IMR-90 (cell line): ENCODE measurements at regions not wholly inside any gene's neighbourhood (a gene's known extent, or its start where the extent isn't known, plus 50 kb on each side); places are given as distances from the start of the nearest gene placed in this dataset.

Experiments
- ATAC-seq: fragments of 200-7000 bp; cut with Tn5 transposase; 2 replicates; pipeline ENCODE4 v1.9.1; 2020; ENCODE audit warnings: low read depth, mild to moderate bottlenecking, moderate library complexity
- BruUV-seq: library from RNA; stranded (reverse); fragments of 400-500 nt; replicated peaks from 2 replicates; lab custom pipeline; 2021; lab: Mats Ljungman, UMichigan
- CTCF ChIA-PET: fragments of 300-600 bp; formaldehyde crosslinking; extraction: SDS; loops from one replicate; lab custom pipeline; 2021; ENCODE audit warnings: antibody characterized with exemption; lab: Yijun Ruan, JAX
- POLR2A ChIA-PET: fragments of 300-600 bp; sonication (Branson Sonifier 250); formaldehyde crosslinking; loops from one replicate; lab custom pipeline; 2022; ENCODE audit warnings: antibody characterized with exemption; ENCODE audit not compliant: unreplicated experiment; lab: Charles Lee
- DNase-seq: peaks from one replicate; pipeline ENCODE4 v3.0.0; 2013
- H2AFZ ChIP-seq: replicated peaks from 2 replicates; pipeline ENCODE3; 2013; ENCODE audit warnings: low read length, mild to moderate bottlenecking; ENCODE audit not compliant: poor library complexity
- H2AK5ac ChIP-seq: 2 replicates; pipeline ENCODE4 v1.6.1; 2013; ENCODE audit warnings: low read depth, low read length, inconsistent platforms
- H2AK9ac ChIP-seq: replicated peaks from 2 replicates; pipeline ENCODE3; 2013; ENCODE audit warnings: mild to moderate bottlenecking, low read depth, low read length, moderate library complexity; ENCODE audit not compliant: poor library complexity
- H2BK120ac ChIP-seq: 2 replicates; pipeline ENCODE4 v1.6.1; 2013; ENCODE audit warnings: low read depth, low read length, inconsistent platforms
- H2BK15ac ChIP-seq: 3 replicates; pipeline ENCODE4 v1.6.1; 2013; ENCODE audit warnings: low read depth, low read length, inconsistent platforms
- H2BK20ac ChIP-seq: 2 replicates; pipeline ENCODE4 v1.6.1; 2013; ENCODE audit warnings: low read depth, mild to moderate bottlenecking, inconsistent platforms, low read length, moderate library complexity
- H2BK5ac ChIP-seq: 2 replicates; pipeline ENCODE4 v1.6.1; 2013; ENCODE audit warnings: mild to moderate bottlenecking, low read depth, low read length, inconsistent platforms; ENCODE audit not compliant: poor library complexity, severe bottlenecking
- H3K14ac ChIP-seq: replicated peaks from 2 replicates; pipeline ENCODE4 v1.6.1; 2013; ENCODE audit warnings: low read depth, low read length, inconsistent platforms
- H3K18ac ChIP-seq: 2 replicates; pipeline ENCODE4 v1.6.1; 2013; ENCODE audit warnings: low read depth, low read length, control low read depth
- H3K23ac ChIP-seq: 2 replicates; pipeline ENCODE4 v1.6.1; 2013; ENCODE audit warnings: low read depth, low read length, inconsistent platforms
- H3K27ac ChIP-seq: 2 replicates; pipeline ENCODE4 v1.5.1; 2013; ENCODE audit warnings: mild to moderate bottlenecking, control low read depth, low read length; ENCODE audit not compliant: insufficient read depth
- H3K27me3 ChIP-seq: 2 replicates; pipeline ENCODE4 v1.6.1; 2013; ENCODE audit warnings: low read length; ENCODE audit not compliant: control insufficient read depth, insufficient read depth
- H3K36me3 ChIP-seq: 2 replicates; pipeline ENCODE4 v1.6.1; 2013; ENCODE audit warnings: low read length, mixed read lengths; ENCODE audit not compliant: control insufficient read depth, insufficient read depth
- H3K4ac ChIP-seq: 2 replicates; pipeline ENCODE4 v1.6.1; 2013; ENCODE audit warnings: low read depth, low read length, inconsistent platforms
- H3K4me1 ChIP-seq: 2 replicates; pipeline ENCODE4 v1.6.1; 2013; ENCODE audit warnings: low read length, mixed read lengths; ENCODE audit not compliant: control insufficient read depth, insufficient read depth
- H3K4me2 ChIP-seq: 2 replicates; pipeline ENCODE4 v1.6.1; 2013; ENCODE audit warnings: low read depth, mild to moderate bottlenecking, control low read depth, low read length, moderate library complexity
- H3K4me3 ChIP-seq: 2 replicates; pipeline ENCODE4 v1.5.1; 2013; ENCODE audit warnings: low read depth, mild to moderate bottlenecking, control low read depth, low read length, moderate library complexity; ENCODE audit not compliant: insufficient read depth
- H3K56ac ChIP-seq: 2 replicates; pipeline ENCODE4 v1.6.1; 2013; ENCODE audit warnings: low read length, inconsistent platforms; ENCODE audit not compliant: insufficient read depth; ENCODE audit errors: extremely low read depth
- H3K79me1 ChIP-seq, 2 experiments: 2 replicates each; pipeline ENCODE4 v1.6.1; 2013; ENCODE audit warnings: low read length in 2 of 2, inconsistent platforms in 1 of 2, low read depth in 1 of 2
- H3K9ac ChIP-seq: 2 replicates; pipeline ENCODE4 v1.6.1; 2013; ENCODE audit warnings: low read depth, low read length, control low read depth
- H3K9me1 ChIP-seq: 2 replicates; pipeline ENCODE4 v1.6.1; 2013; ENCODE audit warnings: low read length, inconsistent platforms; ENCODE audit not compliant: insufficient read depth
- H3K9me3 ChIP-seq: 2 replicates; pipeline ENCODE4 v1.6.1; 2013; ENCODE audit warnings: low read length; ENCODE audit not compliant: control insufficient read depth, insufficient read depth
- H4K20me1 ChIP-seq: 2 replicates; pipeline ENCODE4 v1.6.1; 2013; ENCODE audit warnings: low read length, inconsistent platforms; ENCODE audit not compliant: insufficient read depth
- H4K5ac ChIP-seq: 2 replicates; pipeline ENCODE4 v1.6.1; 2013; ENCODE audit warnings: mild to moderate bottlenecking, low read depth, low read length, control low read depth
- H4K8ac ChIP-seq, 2 experiments: 2 replicates each; pipeline ENCODE4 v1.6.1; 2013; ENCODE audit warnings: low read depth in 2 of 2, low read length in 2 of 2, control low read depth in 1 of 2, inconsistent platforms in 1 of 2
- H4K91ac ChIP-seq: 2 replicates; pipeline ENCODE4 v1.6.1; 2013; ENCODE audit warnings: low read depth, low read length, inconsistent platforms; ENCODE audit not compliant: insufficient read depth
- BHLHE40 ChIP-seq: fragments of 150-350 bp; IDR thresholded peaks from 2 replicates; pipeline ENCODE4 v1.6.1; 2016; ENCODE audit warnings: mild to moderate bottlenecking, low read depth, low read length
- CHD1 ChIP-seq: IDR thresholded peaks from 2 replicates; pipeline ENCODE4 v1.6.1; 2012; ENCODE audit warnings: low read depth, low read length, improper control_type of control experiment
- ELK1 ChIP-seq: fragments of 150-350 bp; IDR thresholded peaks from 2 replicates; pipeline ENCODE4 v1.6.1; 2016; ENCODE audit warnings: low read depth, mild to moderate bottlenecking, low read length, moderate library complexity, borderline replicate concordance
- MAFK ChIP-seq: IDR thresholded peaks from 2 replicates; pipeline ENCODE4 v1.6.1; 2012; ENCODE audit warnings: low read depth, low read length, improper control_type of control experiment
- MAZ ChIP-seq: IDR thresholded peaks from 2 replicates; pipeline ENCODE4 v1.6.1; 2012; ENCODE audit warnings: low read depth, mild to moderate bottlenecking, low read length, improper control_type of control experiment, moderate library complexity, borderline replicate concordance
- NFE2L2 ChIP-seq: fragments of 150-350 bp; IDR thresholded peaks from 2 replicates; pipeline ENCODE4 v1.6.1; 2016; ENCODE audit warnings: low read depth, mild to moderate bottlenecking, low read length
- SMC3 ChIP-seq: fragments of 150-350 bp; IDR thresholded peaks from 2 replicates; pipeline ENCODE4 v1.6.1; 2016; ENCODE audit warnings: low read depth, mild to moderate bottlenecking, antibody characterized with exemption, low read length, moderate library complexity
- USF2 ChIP-seq: fragments of 150-350 bp; IDR thresholded peaks from 2 replicates; pipeline ENCODE4 v1.6.1; 2017; ENCODE audit warnings: mild to moderate bottlenecking, antibody characterized with exemption, low read length, low read depth
- WGBS, 2 experiments: methylation state at CpG; one replicate each; pipeline versions ENCODE4 v1.1.5 to v1.1.7; 2013; ENCODE audit warnings: missing lambda C conversion rate in 2 of 2; ENCODE audit not compliant: insufficient read length in 1 of 2; ENCODE audit errors: extremely low coverage in 2 of 2; 5-methylcytosine and 5-hydroxymethylcytosine counted together
- dilution Hi-C: fragments of 300-500 bp; cut with HindIII; formaldehyde crosslinking; loops from one replicate; pipeline ENCODE4 v1.14.3; 2018; ENCODE audit warnings: low sequenced_read_pairs; ENCODE audit not compliant: unreplicated experiment
- in situ Hi-C: fragments of 300-500 bp; cut with MboI; formaldehyde crosslinking; loops from 3 replicates; pipeline ENCODE4 v1.14.3; 2019; ENCODE audit warnings: low sequenced_read_pairs, inconsistent platforms, mixed read lengths
- intact Hi-C: fragments of 100-400 bp; cut with micrococcal nuclease; formaldehyde crosslinking; loops from 2 replicates; pipeline ENCODE4 v1.10.0; 2022

GRCh38 chr2:196328088-196328680, 156.8 kb upstream of the STK17B start:
- H2BK15ac ChIP-seq = no peak overlapping the region
- no peak overlapping the region for H4K5ac ChIP-seq
- no peaks in the 10 kb centered on the region for H4K20me1 ChIP-seq
- no CpG with 5 or more reads among the region's 3 CpGs for WGBS, 2 experiments
- in situ Hi-C loops (loop anchor here (25.0 kb wide), 1 partner anchor 666 kb away; the partner anchor contains the start of gene SLC39A10), dilution Hi-C loops (no loop called here), intact Hi-C loops (no loop called here)
- no peak overlapping the region for H2BK5ac ChIP-seq
- no peaks in the 10 kb centered on the region for H3K36me3 ChIP-seq
- no peak overlapping the region for H3K27ac ChIP-seq
- H2AK5ac ChIP-seq = no peak overlapping the region
- CTCF ChIA-PET = interaction anchor here (1.2 kb wide), 1 partner anchor 9 kb away, joined by 4 read pairs; no protein-coding TSS in a partner anchor
- no peak overlapping the region for H3K4me3 ChIP-seq
- no peak overlapping the region for H4K91ac ChIP-seq
- ATAC-seq (no peak), DNase-seq (no peak)
- H3K9ac ChIP-seq = no peak overlapping the region
- no TSS peak for BruUV-seq
- no peaks in the 10 kb centered on the region for H3K27me3 ChIP-seq
- 0 out of 2 replicates have a peak overlapping the region, but pooled peaks have one; percentile 14 for H3K4ac ChIP-seq
- no peaks in the 10 kb centered on the region for H3K9me3 ChIP-seq
- peak overlapping the region; percentile 39; the same call in 1 of the 2 replicates for H3K18ac ChIP-seq
- no peak overlapping the region for H3K14ac ChIP-seq
- H2BK20ac ChIP-seq = no peak overlapping the region
- no peak overlapping the region for H2AK9ac ChIP-seq
- H2AFZ ChIP-seq = no peak overlapping the region
- no peak overlapping the region for H3K56ac ChIP-seq
- H3K9me1 ChIP-seq = peaks cover 9% of the 10 kb centered on the region
- no peak overlapping the region; the same call in 1 of the 2 replicates for H2BK120ac ChIP-seq
- H3K79me1 ChIP-seq = peaks cover 0 to 5% of the 10 kb centered on the region in 2 experiments; a peak in 2 of 4 replicates
- no peak overlapping the region for H3K4me2 ChIP-seq
- H4K8ac ChIP-seq = no peak overlapping the region
- no peak for TF ChIP-seq MAFK
- TF ChIP-seq USF2 = no peak
- TF ChIP-seq CHD1 = no peak
- no peak for TF ChIP-seq ELK1
- no peak for TF ChIP-seq SMC3
- no peak for TF ChIP-seq BHLHE40
- TF ChIP-seq MAZ = no peak
- no peak for TF ChIP-seq NFE2L2
- peaks cover 21% of the 10 kb centered on the region for H3K4me1 ChIP-seq
- H3K23ac ChIP-seq = no peak overlapping the region
- POLR2A ChIA-PET = no interaction called here
